ENCODE measurements at regions not wholly inside any gene's neighbourhood (a gene's known extent, or its start where the extent isn't known, plus 50 kb on each side); places are given as distances from the start of the nearest gene placed in this dataset.

GRCh38 chr22:49072996-49073645, 754.6 kb downstream of the BRD1 start:
- 98% methylated on average over 7 of the region's 8 CpGs for WGBS (ENCODE audit: insufficient coverage)
- Histone ChIP-seq H3K27me3 (replicated peaks in 1 of 4; ENCODE audit: control extremely low read depth in 1 of 4, control insufficient read depth in 3 of 4, insufficient read depth in 4 of 4, low read length in 3 of 4) (no peaks in the 10 kb centered on the region), H3K9ac (ENCODE audit: low read length) (no peak overlapping the region), H3K9me3 (ENCODE audit: control extremely low read depth in 1 of 3, control insufficient read depth in 2 of 3, insufficient read depth in 1 of 3, low read length in 2 of 3) (peaks cover 0 to 3% (median 0%) of the 10 kb centered on the region in 3 donors), H3K27ac (ENCODE audit: low read length in 2 of 2) (no peak overlapping the region), H3K4me3 (ENCODE audit: control extremely low read depth in 1 of 5, extremely low read depth in 1 of 5, insufficient read depth in 1 of 5, low read depth in 2 of 5, low read length in 4 of 5) (no peak overlapping the region), H3K4me2 (replicated peaks; ENCODE audit: low read depth, low read length, poor library complexity, severe bottlenecking) (no peak overlapping the region), H3K79me2 (ENCODE audit: control insufficient read depth, insufficient read depth, low read length) (no peaks in the 10 kb centered on the region), H3K36me3 (replicated peaks in 1 of 2; ENCODE audit: control extremely low read depth in 1 of 2, control insufficient read depth in 1 of 2, extremely low read depth in 1 of 2, insufficient read depth in 2 of 2, low read length in 1 of 2) (no peaks in the 10 kb centered on the region), H3K4me1 (ENCODE audit: control insufficient read depth in 2 of 2, insufficient read depth in 2 of 2, low read length in 2 of 2) (no peaks in the 10 kb centered on the region), H4K20me1 (ENCODE audit: control insufficient read depth, insufficient read depth, low read length, poor library complexity, severe bottlenecking) (no peaks in the 10 kb centered on the region), H2AFZ (ENCODE audit: insufficient read depth, low read depth, low read length, poor library complexity, severe bottlenecking) (no peak overlapping the region)
- DNase-seq (no peak), ATAC-seq (ENCODE audit: low read depth) (no peak)
- no peak overlapping the region for H3K4me3 Mint-ChIP-seq
- intact Hi-C loops (cut with micrococcal nuclease) = no loop called here
- H3K27me3 Mint-ChIP-seq = no peaks in the 10 kb centered on the region
- TF ChIP-seq, protein P1, sequence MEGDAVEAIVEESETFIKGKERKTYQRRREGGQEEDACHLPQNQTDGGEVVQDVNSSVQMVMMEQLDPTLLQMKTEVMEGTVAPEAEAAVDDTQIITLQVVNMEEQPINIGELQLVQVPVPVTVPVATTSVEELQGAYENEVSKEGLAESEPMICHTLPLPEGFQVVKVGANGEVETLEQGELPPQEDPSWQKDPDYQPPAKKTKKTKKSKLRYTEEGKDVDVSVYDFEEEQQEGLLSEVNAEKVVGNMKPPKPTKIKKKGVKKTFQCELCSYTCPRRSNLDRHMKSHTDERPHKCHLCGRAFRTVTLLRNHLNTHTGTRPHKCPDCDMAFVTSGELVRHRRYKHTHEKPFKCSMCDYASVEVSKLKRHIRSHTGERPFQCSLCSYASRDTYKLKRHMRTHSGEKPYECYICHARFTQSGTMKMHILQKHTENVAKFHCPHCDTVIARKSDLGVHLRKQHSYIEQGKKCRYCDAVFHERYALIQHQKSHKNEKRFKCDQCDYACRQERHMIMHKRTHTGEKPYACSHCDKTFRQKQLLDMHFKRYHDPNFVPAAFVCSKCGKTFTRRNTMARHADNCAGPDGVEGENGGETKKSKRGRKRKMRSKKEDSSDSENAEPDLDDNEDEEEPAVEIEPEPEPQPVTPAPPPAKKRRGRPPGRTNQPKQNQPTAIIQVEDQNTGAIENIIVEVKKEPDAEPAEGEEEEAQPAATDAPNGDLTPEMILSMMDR (IDR thresholded peaks at IDR 0.05) = no peak
- TF ChIP-seq EZH2 (IDR thresholded peaks at IDR 0.05; ENCODE audit: borderline replicate concordance, insufficient read depth, low read depth, low read length, poor library complexity, severe bottlenecking) = no peak
- ChIA-PET POLR2A (no interaction called here), CTCF (no interaction called here)
- H3K27ac Mint-ChIP-seq = no peak overlapping the region
- no peaks in the 10 kb centered on the region for H3K4me1 Mint-ChIP-seq
- H3K9me3 Mint-ChIP-seq (ENCODE audit: insufficient read depth) = no peaks in the 10 kb centered on the region

GRCh38 chr22:49070501-49070900, 757.2 kb downstream of the BRD1 start:
- POLR2A ChIA-PET = no interaction called here
- Mint-ChIP-seq H3K4me1 (no peaks in the 10 kb centered on the region), H3K4me3 (no peak overlapping the region), H3K27me3 (no peaks in the 10 kb centered on the region), H3K27ac (no peak overlapping the region), H3K9me3 (ENCODE audit: insufficient read depth) (no peaks in the 10 kb centered on the region)
- CTCF ChIA-PET = no interaction called here
- Histone ChIP-seq H3K9ac (ENCODE audit: low read length) (no peak overlapping the region), H3K27me3 (replicated peaks in 1 of 4; ENCODE audit: control extremely low read depth in 1 of 4, control insufficient read depth in 3 of 4, insufficient read depth in 4 of 4, low read length in 3 of 4) (no peaks in the 10 kb centered on the region), H3K79me2 (ENCODE audit: control insufficient read depth, insufficient read depth, low read length) (no peaks in the 10 kb centered on the region), H4K20me1 (ENCODE audit: control insufficient read depth, insufficient read depth, low read length, poor library complexity, severe bottlenecking) (no peaks in the 10 kb centered on the region), H3K4me2 (replicated peaks; ENCODE audit: low read depth, low read length, poor library complexity, severe bottlenecking) (no peak overlapping the region), H3K4me1 (ENCODE audit: control insufficient read depth in 2 of 2, insufficient read depth in 2 of 2, low read length in 2 of 2) (no peaks in the 10 kb centered on the region), H2AFZ (ENCODE audit: insufficient read depth, low read depth, low read length, poor library complexity, severe bottlenecking) (no peak overlapping the region), H3K36me3 (replicated peaks in 1 of 2; ENCODE audit: control extremely low read depth in 1 of 2, control insufficient read depth in 1 of 2, extremely low read depth in 1 of 2, insufficient read depth in 2 of 2, low read length in 1 of 2) (no peaks in the 10 kb centered on the region), H3K9me3 (ENCODE audit: control extremely low read depth in 1 of 3, control insufficient read depth in 2 of 3, insufficient read depth in 1 of 3, low read length in 2 of 3) (peaks cover 0 to 3% (median 0%) of the 10 kb centered on the region in 3 donors), H3K4me3 (ENCODE audit: control extremely low read depth in 1 of 5, extremely low read depth in 1 of 5, insufficient read depth in 1 of 5, low read depth in 2 of 5, low read length in 4 of 5) (no peak overlapping the region), H3K27ac (ENCODE audit: low read length in 2 of 2) (no peak overlapping the region)
- TF ChIP-seq, protein P1 (IDR thresholded peaks at IDR 0.05) = no peak
- no peak for TF ChIP-seq EZH2 (IDR thresholded peaks at IDR 0.05; ENCODE audit: borderline replicate concordance, insufficient read depth, low read depth, low read length, poor library complexity, severe bottlenecking)
- ATAC-seq (ENCODE audit: low read depth) (no peak), DNase-seq (no peak)
- 70% methylated on average over 7 of the region's 7 CpGs for WGBS (ENCODE audit: insufficient coverage)
- intact Hi-C loops (cut with micrococcal nuclease) = no loop called here
